ENCODE measurements at regions not wholly inside any gene's neighbourhood (a gene's known extent, or its start where the extent isn't known, plus 50 kb on each side); places are given as distances from the start of the nearest gene placed in this dataset.

- TF ChIP-seq POLR2A (IDR thresholded peaks at IDR 0.05) = no peak
- TF ChIP-seq, protein P1, sequence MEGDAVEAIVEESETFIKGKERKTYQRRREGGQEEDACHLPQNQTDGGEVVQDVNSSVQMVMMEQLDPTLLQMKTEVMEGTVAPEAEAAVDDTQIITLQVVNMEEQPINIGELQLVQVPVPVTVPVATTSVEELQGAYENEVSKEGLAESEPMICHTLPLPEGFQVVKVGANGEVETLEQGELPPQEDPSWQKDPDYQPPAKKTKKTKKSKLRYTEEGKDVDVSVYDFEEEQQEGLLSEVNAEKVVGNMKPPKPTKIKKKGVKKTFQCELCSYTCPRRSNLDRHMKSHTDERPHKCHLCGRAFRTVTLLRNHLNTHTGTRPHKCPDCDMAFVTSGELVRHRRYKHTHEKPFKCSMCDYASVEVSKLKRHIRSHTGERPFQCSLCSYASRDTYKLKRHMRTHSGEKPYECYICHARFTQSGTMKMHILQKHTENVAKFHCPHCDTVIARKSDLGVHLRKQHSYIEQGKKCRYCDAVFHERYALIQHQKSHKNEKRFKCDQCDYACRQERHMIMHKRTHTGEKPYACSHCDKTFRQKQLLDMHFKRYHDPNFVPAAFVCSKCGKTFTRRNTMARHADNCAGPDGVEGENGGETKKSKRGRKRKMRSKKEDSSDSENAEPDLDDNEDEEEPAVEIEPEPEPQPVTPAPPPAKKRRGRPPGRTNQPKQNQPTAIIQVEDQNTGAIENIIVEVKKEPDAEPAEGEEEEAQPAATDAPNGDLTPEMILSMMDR (IDR thresholded peaks at IDR 0.05 in 4 of 5, conservative IDR thresholded peaks at IDR 0.05 in 1 of 5) = no peak
Measured at GRCh38 chr15:91476861-91477260, 376.6 kb upstream of the SLCO3A1 start.

Data from gastrocnemius medialis (tissue), 4 donors.